ENCODE measurements at regions not wholly inside any gene's neighbourhood (a gene's known extent, or its start where the extent isn't known, plus 50 kb on each side); places are given as distances from the start of the nearest gene placed in this dataset.

DNA sequence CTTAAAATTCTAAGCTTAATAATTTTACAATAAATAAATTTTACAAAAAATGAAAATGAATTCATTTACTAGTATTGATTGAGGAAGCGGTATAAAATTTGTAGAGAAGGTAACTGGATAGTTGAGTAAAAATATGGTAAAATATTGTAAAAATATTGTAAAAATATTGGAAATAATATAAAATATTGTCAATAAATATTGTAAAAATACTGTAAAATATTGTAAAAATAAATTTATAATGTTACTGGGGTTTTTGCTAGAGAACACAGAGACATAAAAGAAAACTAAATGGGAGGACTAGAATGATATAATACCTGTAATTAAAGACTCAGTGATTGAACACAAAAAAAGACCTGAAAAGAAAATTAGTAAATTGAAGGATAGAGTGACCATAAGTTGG is 546.3 kb upstream of the NETO1 start:
- H3K27ac ChIP-seq (ENCODE audit: low read depth, low read length) = no peak overlapping the region
- CTCF ChIA-PET = no interaction called here
- peaks cover 9% of the 10 kb centered on the region; the same call in 1 of the 2 replicates for H3K9me3 ChIP-seq (ENCODE audit: control insufficient read depth, insufficient read depth, low read length)
- POLR2A ChIA-PET = no interaction called here
- TF ChIP-seq, protein P1, sequence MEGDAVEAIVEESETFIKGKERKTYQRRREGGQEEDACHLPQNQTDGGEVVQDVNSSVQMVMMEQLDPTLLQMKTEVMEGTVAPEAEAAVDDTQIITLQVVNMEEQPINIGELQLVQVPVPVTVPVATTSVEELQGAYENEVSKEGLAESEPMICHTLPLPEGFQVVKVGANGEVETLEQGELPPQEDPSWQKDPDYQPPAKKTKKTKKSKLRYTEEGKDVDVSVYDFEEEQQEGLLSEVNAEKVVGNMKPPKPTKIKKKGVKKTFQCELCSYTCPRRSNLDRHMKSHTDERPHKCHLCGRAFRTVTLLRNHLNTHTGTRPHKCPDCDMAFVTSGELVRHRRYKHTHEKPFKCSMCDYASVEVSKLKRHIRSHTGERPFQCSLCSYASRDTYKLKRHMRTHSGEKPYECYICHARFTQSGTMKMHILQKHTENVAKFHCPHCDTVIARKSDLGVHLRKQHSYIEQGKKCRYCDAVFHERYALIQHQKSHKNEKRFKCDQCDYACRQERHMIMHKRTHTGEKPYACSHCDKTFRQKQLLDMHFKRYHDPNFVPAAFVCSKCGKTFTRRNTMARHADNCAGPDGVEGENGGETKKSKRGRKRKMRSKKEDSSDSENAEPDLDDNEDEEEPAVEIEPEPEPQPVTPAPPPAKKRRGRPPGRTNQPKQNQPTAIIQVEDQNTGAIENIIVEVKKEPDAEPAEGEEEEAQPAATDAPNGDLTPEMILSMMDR (IDR thresholded peaks at IDR 0.05; ENCODE audit: low read depth, low read length) = no peak
- H3K4me3 ChIP-seq (ENCODE audit: low read depth, low read length) = no peak overlapping the region
- DNase-seq (ENCODE audit: low read depth, low spot score) = no peak
- H3K27me3 ChIP-seq (ENCODE audit: control insufficient read depth, insufficient read depth, low read length) = no peaks in the 10 kb centered on the region

DNA sequence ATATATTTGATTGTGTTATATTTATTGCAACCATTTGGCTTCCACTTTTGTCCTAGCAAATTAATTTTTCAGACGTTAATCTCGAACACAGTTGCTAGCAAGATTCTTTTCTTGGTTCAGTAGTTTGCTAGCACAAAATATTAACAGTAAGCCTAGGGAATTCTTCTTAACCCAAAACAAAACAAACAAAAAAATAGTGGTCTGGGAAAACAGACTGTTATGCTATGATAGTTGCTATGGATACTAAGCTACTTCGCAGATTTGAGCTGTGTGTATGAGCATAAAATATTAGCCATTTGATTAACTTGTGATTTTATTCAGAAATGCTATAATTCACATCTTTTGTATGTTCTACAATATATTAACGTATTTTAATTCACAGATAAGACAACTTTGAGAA is 541.5 kb upstream of the NETO1 start:
- no peak for DNase-seq (ENCODE audit: low read depth, low spot score)
- ChIA-PET CTCF (no interaction called here), POLR2A (no interaction called here)
- TF ChIP-seq, protein P1 (IDR thresholded peaks at IDR 0.05; ENCODE audit: low read depth, low read length) = no peak
- Histone ChIP-seq H3K9me3 (ENCODE audit: control insufficient read depth, insufficient read depth, low read length) (no peaks in the 10 kb centered on the region), H3K27ac (ENCODE audit: low read depth, low read length) (no peak overlapping the region), H3K27me3 (ENCODE audit: control insufficient read depth, insufficient read depth, low read length) (no peaks in the 10 kb centered on the region), H3K4me3 (ENCODE audit: low read depth, low read length) (no peak overlapping the region)

DNA sequence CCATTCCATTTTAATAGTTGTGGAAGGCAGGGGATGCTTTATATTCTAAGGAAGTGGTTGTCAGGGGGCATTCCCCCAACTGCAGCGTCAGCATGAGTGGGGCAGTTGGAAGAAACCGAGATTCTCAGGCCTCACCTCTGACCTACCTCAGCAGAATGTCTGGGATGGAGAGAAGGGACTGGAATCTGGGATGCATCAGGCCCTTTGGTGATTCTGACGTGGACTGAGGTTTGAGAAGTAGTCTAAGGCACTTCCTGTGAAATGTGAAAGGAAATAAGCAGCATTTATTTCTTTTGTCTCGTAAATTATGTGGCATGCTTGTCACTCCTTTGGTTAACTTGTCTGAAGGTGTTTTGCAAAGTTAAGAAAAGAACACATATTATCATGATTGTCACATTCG is 540.7 kb upstream of the NETO1 start:
- TF ChIP-seq, protein P1 (IDR thresholded peaks at IDR 0.05; ENCODE audit: low read depth, low read length) = no peak
- POLR2A ChIA-PET = no interaction called here
- H3K27ac ChIP-seq (ENCODE audit: low read depth, low read length) = no peak overlapping the region
- no peak for DNase-seq (ENCODE audit: low read depth, low spot score)
- no peaks in the 10 kb centered on the region for H3K9me3 ChIP-seq (ENCODE audit: control insufficient read depth, insufficient read depth, low read length)
- H3K27me3 ChIP-seq (ENCODE audit: control insufficient read depth, insufficient read depth, low read length) = no peaks in the 10 kb centered on the region
- CTCF ChIA-PET = no interaction called here
- H3K4me3 ChIP-seq (ENCODE audit: low read depth, low read length) = no peak overlapping the region

DNA sequence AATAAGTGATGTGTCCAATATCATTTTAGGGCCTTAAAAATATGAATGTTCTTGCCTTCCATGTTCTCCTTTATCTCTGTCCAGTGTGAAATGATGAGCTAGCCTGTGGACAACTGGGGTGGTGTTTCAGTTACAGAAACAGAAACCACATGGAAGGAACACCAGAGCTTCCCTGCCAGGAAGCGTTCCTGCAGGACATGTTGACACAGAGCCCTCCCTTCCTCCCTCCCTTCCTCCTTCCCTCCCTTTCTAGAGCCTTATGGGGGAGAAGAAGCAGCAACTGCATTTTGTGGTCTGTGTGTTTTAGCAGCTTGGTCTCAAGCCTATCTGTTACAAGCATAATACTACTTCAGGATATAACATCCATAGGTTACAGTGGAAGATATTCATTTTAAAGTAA is 539.7 kb upstream of the NETO1 start:
- Histone ChIP-seq H3K27ac (ENCODE audit: low read depth, low read length) (no peak overlapping the region), H3K4me3 (ENCODE audit: low read depth, low read length) (no peak overlapping the region), H3K9me3 (ENCODE audit: control insufficient read depth, insufficient read depth, low read length) (no peaks in the 10 kb centered on the region), H3K27me3 (ENCODE audit: control insufficient read depth, insufficient read depth, low read length) (no peaks in the 10 kb centered on the region)
- ChIA-PET POLR2A (no interaction called here), CTCF (no interaction called here)
- TF ChIP-seq, protein P1 (IDR thresholded peaks at IDR 0.05; ENCODE audit: low read depth, low read length) = no peak
- no peak for DNase-seq (ENCODE audit: low read depth, low spot score)

DNA sequence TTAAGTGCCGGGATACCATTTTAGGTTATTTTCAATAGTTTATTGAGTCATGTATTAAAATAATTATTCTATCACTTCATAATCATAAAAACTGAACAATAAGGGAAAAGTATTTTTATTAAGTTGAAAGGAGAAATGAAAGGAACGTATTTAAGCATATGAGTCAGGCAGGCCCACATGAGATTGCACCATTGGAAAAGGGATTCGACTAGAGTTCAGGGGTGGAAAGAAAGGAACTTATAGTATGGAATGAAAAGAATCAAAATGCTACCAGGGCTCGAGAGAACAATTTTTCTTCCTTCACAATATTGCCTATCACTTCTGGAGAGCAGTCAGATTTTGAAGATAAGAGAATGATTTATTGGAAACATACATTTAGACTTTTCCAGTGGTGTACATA is 516.5 kb upstream of the NETO1 start:
- no peak overlapping the region for H3K4me3 ChIP-seq (ENCODE audit: low read depth, low read length)
- ChIA-PET CTCF (no interaction called here), POLR2A (no interaction called here)
- TF ChIP-seq, protein P1 (IDR thresholded peaks at IDR 0.05; ENCODE audit: low read depth, low read length) = no peak
- H3K27me3 ChIP-seq (ENCODE audit: control insufficient read depth, insufficient read depth, low read length) = no peaks in the 10 kb centered on the region
- no peaks in the 10 kb centered on the region for H3K9me3 ChIP-seq (ENCODE audit: control insufficient read depth, insufficient read depth, low read length)
- no peak overlapping the region for H3K27ac ChIP-seq (ENCODE audit: low read depth, low read length)
- DNase-seq (ENCODE audit: low read depth, low spot score) = no peak
